GM23338 (cell line): ENCODE measurements at regions not wholly inside any gene's neighbourhood (a gene's known extent, or its start where the extent isn't known, plus 50 kb on each side); places are given as distances from the start of the nearest gene placed in this dataset.

ENCODE experiments used
- ATAC-seq: fragments of 200-7000 bp; cut with Tn5 transposase; 3 replicates; pipeline ENCODE4 v1.9.1; 2020
- DNase-seq: peaks from one replicate; pipeline ENCODE4 v3.0.0-alpha.2; 2015; ENCODE audit warnings: low spot score
- H2AFZ ChIP-seq: fragments of 200-600 bp; sonication (generic); 2 replicates; pipeline ENCODE4 v1.8.0; 2016; ENCODE audit warnings: antibody characterized with exemption, mild to moderate bottlenecking, moderate library complexity
- H3F3A ChIP-seq: fragments of 200-600 bp; sonication (generic); replicated peaks from 2 replicates; pipeline ENCODE4 v1.8.0; 2017; ENCODE audit warnings: antibody characterized with exemption, mixed run types, low read depth
- H3K27ac ChIP-seq: fragments of 200-600 bp; sonication (generic); 2 replicates; pipeline ENCODE4 v1.6.1; 2016; ENCODE audit warnings: low read depth
- H3K27me3 ChIP-seq: fragments of 200-600 bp; sonication (generic); 2 replicates; pipeline ENCODE4 v1.8.0; 2016; ENCODE audit warnings: mild to moderate bottlenecking, mixed run types, moderate library complexity; ENCODE audit not compliant: insufficient read depth
- H3K36me3 ChIP-seq: fragments of 200-600 bp; sonication (generic); 2 replicates; pipeline ENCODE4 v1.8.0; 2016; ENCODE audit warnings: mild to moderate bottlenecking; ENCODE audit not compliant: insufficient read depth
- H3K4me1 ChIP-seq: fragments of 200-600 bp; sonication (generic); 2 replicates; pipeline ENCODE4 v1.8.0; 2016; ENCODE audit warnings: mild to moderate bottlenecking, moderate library complexity; ENCODE audit not compliant: insufficient read depth
- H3K4me2 ChIP-seq: fragments of 200-600 bp; sonication (generic); 2 replicates; pipeline ENCODE4 v1.7.1; 2017; ENCODE audit warnings: mixed run types
- H3K4me3 ChIP-seq: fragments of 200-600 bp; sonication (generic); 2 replicates; pipeline ENCODE4 v1.6.1; 2016; ENCODE audit warnings: mixed run types
- H3K79me2 ChIP-seq: fragments of 200-600 bp; sonication (generic); replicated peaks from 2 replicates; pipeline ENCODE4 v1.8.0; 2017; ENCODE audit warnings: mild to moderate bottlenecking; ENCODE audit not compliant: insufficient read depth
- H3K9me2 ChIP-seq: fragments of 200-600 bp; sonication (generic); 2 replicates; pipeline ENCODE4 v1.8.0; 2017; ENCODE audit not compliant: insufficient read depth
- H4K20me1 ChIP-seq: fragments of 200-600 bp; sonication (generic); replicated peaks from 2 replicates; pipeline ENCODE4 v1.8.0; 2017; ENCODE audit warnings: mild to moderate bottlenecking; ENCODE audit not compliant: insufficient read depth
- H3K27ac Mint-ChIP-seq: 2 replicates; pipeline ENCODE4 v1.8.0; 2020; ENCODE audit warnings: inconsistent platforms, mild to moderate bottlenecking, moderate library complexity, mixed read lengths
- H3K27me3 Mint-ChIP-seq: 3 replicates; pipeline ENCODE4 v1.8.0; 2022; ENCODE audit warnings: low read depth, mild to moderate bottlenecking, moderate library complexity, mixed read lengths, inconsistent platforms; ENCODE audit not compliant: insufficient read depth, poor library complexity
- H3K36me3 Mint-ChIP-seq: 3 replicates; pipeline ENCODE4 v1.8.0; 2021; ENCODE audit warnings: low read depth, mild to moderate bottlenecking, inconsistent platforms, moderate library complexity, mixed read lengths
- H3K4me1 Mint-ChIP-seq: 3 replicates; pipeline ENCODE4 v1.8.0; 2020; ENCODE audit warnings: mild to moderate bottlenecking, inconsistent platforms, mixed read lengths
- H3K4me3 Mint-ChIP-seq: 3 replicates; pipeline ENCODE4 v1.8.0; 2021; ENCODE audit warnings: moderate library complexity, mild to moderate bottlenecking, inconsistent platforms, mixed read lengths
- H3K9me3 Mint-ChIP-seq: 3 replicates; pipeline ENCODE4 v1.8.0; 2020; ENCODE audit warnings: moderate library complexity, mild to moderate bottlenecking, inconsistent platforms, mixed read lengths
- CREB1 ChIP-seq: fragments of 250-450 bp; sonication (Bioruptor Pico); IDR thresholded peaks from 2 replicates; pipeline ENCODE4 v1.5.0; 2020; ENCODE audit warnings: low read depth, mild to moderate bottlenecking, moderate library complexity
- CTCF ChIP-seq, 2 experiments: fragments of 200-600 bp in 1 of 2; sonication (generic) in 1 of 2; conservative IDR thresholded peaks; 2 replicates each; pipeline versions ENCODE4 v1.5.1 to v1.6.1; 2016 to 2017; ENCODE audit warnings: antibody characterized with exemption in 2 of 2, low read depth in 2 of 2, mild to moderate bottlenecking in 2 of 2, moderate library complexity in 1 of 2
- ETS1 ChIP-seq: IDR thresholded peaks from 2 replicates; pipeline ENCODE4 v1.6.1; 2016; ENCODE audit warnings: antibody characterized with exemption
- EZH2 ChIP-seq: fragments of 200-600 bp; sonication (generic); IDR thresholded peaks from one replicate; pipeline ENCODE4 v1.8.0; 2017; ENCODE audit warnings: antibody characterized with exemption, mild to moderate bottlenecking, low read depth; ENCODE audit not compliant: unreplicated experiment
- EZH2phosphoT487 ChIP-seq: fragments of 200-600 bp; sonication (generic); IDR thresholded peaks from one replicate; pipeline ENCODE4 v1.8.1; 2018; ENCODE audit warnings: antibody characterized with exemption; ENCODE audit not compliant: unreplicated experiment
- JUNB ChIP-seq: IDR thresholded peaks from one replicate; pipeline ENCODE4 v1.6.1; 2016; ENCODE audit warnings: antibody characterized with exemption; ENCODE audit not compliant: unreplicated experiment
- NANOG ChIP-seq: IDR thresholded peaks from 2 replicates; pipeline ENCODE4 v1.6.1; 2016; ENCODE audit warnings: antibody characterized with exemption, borderline replicate concordance
- POLR2AphosphoS5 ChIP-seq: IDR thresholded peaks from 2 replicates; pipeline ENCODE4 v1.6.1; 2016; ENCODE audit warnings: antibody characterized with exemption, low read depth
- REST ChIP-seq: IDR thresholded peaks from one replicate; pipeline ENCODE4 v1.6.1; 2018; ENCODE audit warnings: antibody characterized with exemption; ENCODE audit not compliant: unreplicated experiment
- STAT1 ChIP-seq: IDR thresholded peaks from one replicate; pipeline ENCODE4 v1.6.1; 2016; ENCODE audit warnings: antibody characterized with exemption; ENCODE audit not compliant: unreplicated experiment
- ZNF331 ChIP-seq: fragments of 250-450 bp; sonication (Bioruptor Pico); IDR thresholded peaks from 2 replicates; pipeline ENCODE4 v1.5.0; 2020; ENCODE audit warnings: low read depth, mild to moderate bottlenecking, moderate library complexity
- TF ChIP-seq, protein P1 (sequence below): fragments of 250-450 bp; sonication (Bioruptor Pico); IDR thresholded peaks from 2 replicates; pipeline ENCODE4 v1.5.0; 2020; ENCODE audit warnings: mild to moderate bottlenecking, moderate library complexity

DNA sequence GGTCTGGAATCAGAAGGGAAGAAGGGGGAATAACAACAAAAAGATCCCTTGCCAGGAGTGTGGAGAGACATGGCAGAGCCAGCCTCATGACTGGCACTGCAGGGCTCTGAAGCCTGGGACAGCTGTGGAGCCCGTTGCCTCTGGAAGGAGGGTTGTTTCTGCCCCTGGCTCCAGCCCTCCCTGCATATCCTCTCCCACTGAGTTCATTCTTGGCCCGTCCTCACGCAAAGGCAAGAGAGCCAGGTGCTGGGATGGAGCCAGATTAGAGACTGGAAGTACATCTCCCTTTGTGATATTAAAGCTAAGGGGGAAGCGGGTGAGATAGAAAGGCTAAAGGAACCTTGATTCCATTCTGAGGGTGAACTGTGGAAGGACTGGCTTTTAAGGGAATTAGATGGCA lies 141.5 kb upstream of the NPVF start:
- H2AFZ ChIP-seq = peak overlapping the region; percentile 69; the same call in 1 of the 2 replicates
- DNase-seq = no peak
- TF ChIP-seq, protein P1, sequence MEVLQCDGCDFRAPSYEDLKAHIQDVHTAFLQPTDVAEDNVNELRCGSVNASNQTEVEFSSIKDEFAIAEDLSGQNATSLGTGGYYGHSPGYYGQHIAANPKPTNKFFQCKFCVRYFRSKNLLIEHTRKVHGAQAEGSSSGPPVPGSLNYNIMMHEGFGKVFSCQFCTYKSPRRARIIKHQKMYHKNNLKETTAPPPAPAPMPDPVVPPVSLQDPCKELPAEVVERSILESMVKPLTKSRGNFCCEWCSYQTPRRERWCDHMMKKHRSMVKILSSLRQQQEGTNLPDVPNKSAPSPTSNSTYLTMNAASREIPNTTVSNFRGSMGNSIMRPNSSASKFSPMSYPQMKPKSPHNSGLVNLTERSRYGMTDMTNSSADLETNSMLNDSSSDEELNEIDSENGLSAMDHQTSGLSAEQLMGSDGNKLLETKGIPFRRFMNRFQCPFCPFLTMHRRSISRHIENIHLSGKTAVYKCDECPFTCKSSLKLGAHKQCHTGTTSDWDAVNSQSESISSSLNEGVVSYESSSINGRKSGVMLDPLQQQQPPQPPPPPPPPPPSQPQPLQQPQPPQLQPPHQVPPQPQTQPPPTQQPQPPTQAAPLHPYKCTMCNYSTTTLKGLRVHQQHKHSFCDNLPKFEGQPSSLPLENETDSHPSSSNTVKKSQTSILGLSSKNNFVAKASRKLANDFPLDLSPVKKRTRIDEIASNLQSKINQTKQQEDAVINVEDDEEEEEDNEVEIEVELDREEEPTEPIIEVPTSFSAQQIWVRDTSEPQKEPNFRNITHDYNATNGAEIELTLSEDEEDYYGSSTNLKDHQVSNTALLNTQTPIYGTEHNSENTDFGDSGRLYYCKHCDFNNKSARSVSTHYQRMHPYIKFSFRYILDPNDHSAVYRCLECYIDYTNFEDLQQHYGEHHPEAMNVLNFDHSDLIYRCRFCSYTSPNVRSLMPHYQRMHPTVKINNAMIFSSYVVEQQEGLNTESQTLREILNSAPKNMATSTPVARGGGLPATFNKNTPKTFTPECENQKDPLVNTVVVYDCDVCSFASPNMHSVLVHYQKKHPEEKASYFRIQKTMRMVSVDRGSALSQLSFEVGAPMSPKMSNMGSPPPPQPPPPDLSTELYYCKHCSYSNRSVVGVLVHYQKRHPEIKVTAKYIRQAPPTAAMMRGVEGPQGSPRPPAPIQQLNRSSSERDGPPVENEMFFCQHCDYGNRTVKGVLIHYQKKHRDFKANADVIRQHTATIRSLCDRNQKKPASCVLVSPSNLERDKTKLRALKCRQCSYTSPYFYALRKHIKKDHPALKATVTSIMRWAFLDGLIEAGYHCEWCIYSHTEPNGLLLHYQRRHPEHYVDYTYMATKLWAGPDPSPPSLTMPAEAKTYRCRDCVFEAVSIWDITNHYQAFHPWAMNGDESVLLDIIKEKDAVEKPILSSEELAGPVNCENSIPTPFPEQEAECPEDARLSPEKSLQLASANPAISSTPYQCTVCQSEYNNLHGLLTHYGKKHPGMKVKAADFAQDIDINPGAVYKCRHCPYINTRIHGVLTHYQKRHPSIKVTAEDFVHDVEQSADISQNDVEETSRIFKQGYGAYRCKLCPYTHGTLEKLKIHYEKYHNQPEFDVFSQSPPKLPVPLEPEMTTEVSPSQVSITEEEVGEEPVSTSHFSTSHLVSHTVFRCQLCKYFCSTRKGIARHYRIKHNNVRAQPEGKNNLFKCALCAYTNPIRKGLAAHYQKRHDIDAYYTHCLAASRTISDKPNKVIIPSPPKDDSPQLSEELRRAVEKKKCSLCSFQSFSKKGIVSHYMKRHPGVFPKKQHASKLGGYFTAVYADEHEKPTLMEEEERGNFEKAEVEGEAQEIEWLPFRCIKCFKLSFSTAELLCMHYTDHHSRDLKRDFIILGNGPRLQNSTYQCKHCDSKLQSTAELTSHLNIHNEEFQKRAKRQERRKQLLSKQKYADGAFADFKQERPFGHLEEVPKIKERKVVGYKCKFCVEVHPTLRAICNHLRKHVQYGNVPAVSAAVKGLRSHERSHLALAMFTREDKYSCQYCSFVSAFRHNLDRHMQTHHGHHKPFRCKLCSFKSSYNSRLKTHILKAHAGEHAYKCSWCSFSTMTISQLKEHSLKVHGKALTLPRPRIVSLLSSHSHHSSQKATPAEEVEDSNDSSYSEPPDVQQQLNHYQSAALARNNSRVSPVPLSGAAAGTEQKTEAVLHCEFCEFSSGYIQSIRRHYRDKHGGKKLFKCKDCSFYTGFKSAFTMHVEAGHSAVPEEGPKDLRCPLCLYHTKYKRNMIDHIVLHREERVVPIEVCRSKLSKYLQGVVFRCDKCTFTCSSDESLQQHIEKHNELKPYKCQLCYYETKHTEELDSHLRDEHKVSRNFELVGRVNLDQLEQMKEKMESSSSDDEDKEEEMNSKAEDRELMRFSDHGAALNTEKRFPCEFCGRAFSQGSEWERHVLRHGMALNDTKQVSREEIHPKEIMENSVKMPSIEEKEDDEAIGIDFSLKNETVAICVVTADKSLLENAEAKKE = no peak
- TF ChIP-seq NANOG (no peak), JUNB (no peak), EZH2phosphoT487 (no peak), POLR2AphosphoS5 (no peak), REST (no peak), EZH2 (no peak), ZNF331 (CRISPR knock-in tag) (no peak), CTCF (conservative IDR thresholded peaks at IDR 0.05; ENCODE audit: low read depth in 2 of 2) (no peak), STAT1 (no peak), ETS1 (no peak), CREB1 (no peak)
- H3K79me2 ChIP-seq = no peaks in the 10 kb centered on the region
- Mint-ChIP-seq H3K27me3 (peaks cover 4% of the 10 kb centered on the region), H3K36me3 (no peaks in the 10 kb centered on the region), H3K27ac (no peak overlapping the region), H3K4me3 (no peak overlapping the region), H3K9me3 (peaks cover 8% of the 10 kb centered on the region; the same call in 2 of the 3 replicates), H3K4me1 (no peaks in the 10 kb centered on the region)
- H3F3A ChIP-seq = no peaks in the 10 kb centered on the region
- peaks cover 5% of the 10 kb centered on the region; the same call in 1 of the 2 replicates for H3K36me3 ChIP-seq
- no peaks in the 10 kb centered on the region for H3K4me1 ChIP-seq
- H4K20me1 ChIP-seq = no peaks in the 10 kb centered on the region
- H3K27ac ChIP-seq = no peak overlapping the region
- H3K27me3 ChIP-seq = no peaks in the 10 kb centered on the region
- no peak overlapping the region for H3K4me3 ChIP-seq
- H3K9me2 ChIP-seq = peaks cover 12% of the 10 kb centered on the region
- ATAC-seq = no peak; the same call in 2 of the 3 replicates
- no peak overlapping the region for H3K4me2 ChIP-seq
